WTC11 (cell line): ENCODE measurements at regions not wholly inside any gene's neighbourhood (a gene's known extent, or its start where the extent isn't known, plus 50 kb on each side); places are given as distances from the start of the nearest gene placed in this dataset.

Experiments
- CREB1 ChIP-seq: sonication (generic); formaldehyde crosslinking; IDR thresholded peaks from 2 replicates; pipeline ENCODE4 v1.8.0; 2023; ENCODE audit warnings: mild to moderate bottlenecking, missing genetic modification reagents
- CTCF ChIP-seq: fragments of 200-600 bp; IDR thresholded peaks from 2 replicates; pipeline ENCODE4 v1.8.0; 2022; ENCODE audit warnings: antibody characterized with exemption
- ETV6 ChIP-seq: sonication (generic); formaldehyde crosslinking; IDR thresholded peaks from 2 replicates; pipeline ENCODE4 v1.8.1; 2022; ENCODE audit warnings: mild to moderate bottlenecking, missing genetic modification reagents
- FOXK1 ChIP-seq: sonication (generic); formaldehyde crosslinking; IDR thresholded peaks from 2 replicates; pipeline ENCODE4 v1.8.0; 2022; ENCODE audit warnings: mild to moderate bottlenecking, moderate library complexity, missing genetic modification reagents
- NR2C2 ChIP-seq: sonication (generic); formaldehyde crosslinking; IDR thresholded peaks from 2 replicates; pipeline ENCODE4 v1.8.0; 2022; ENCODE audit warnings: mild to moderate bottlenecking, missing genetic modification reagents
- SP1 ChIP-seq: sonication (generic); formaldehyde crosslinking; conservative IDR thresholded peaks from 2 replicates; pipeline ENCODE4 v1.8.1; 2022; ENCODE audit warnings: missing genetic modification reagents
- TEAD4 ChIP-seq: sonication (generic); formaldehyde crosslinking; IDR thresholded peaks from 2 replicates; pipeline ENCODE4 v1.8.0; 2022; ENCODE audit warnings: mild to moderate bottlenecking, missing genetic modification reagents
- TF ChIP-seq, protein P1 (sequence below): sonication (generic); formaldehyde crosslinking; IDR thresholded peaks from 2 replicates; pipeline ENCODE4 v1.8.0; 2022; ENCODE audit warnings: mild to moderate bottlenecking, missing genetic modification reagents

- TF ChIP-seq CTCF (no peak), FOXK1 (no peak), NR2C2 (no peak), CREB1 (CRISPR knock-in tag) (no peak), SP1 (CRISPR knock-in tag) (no peak), TEAD4 (CRISPR knock-in tag) (no peak), ETV6 (no peak)
- TF ChIP-seq, protein P1, sequence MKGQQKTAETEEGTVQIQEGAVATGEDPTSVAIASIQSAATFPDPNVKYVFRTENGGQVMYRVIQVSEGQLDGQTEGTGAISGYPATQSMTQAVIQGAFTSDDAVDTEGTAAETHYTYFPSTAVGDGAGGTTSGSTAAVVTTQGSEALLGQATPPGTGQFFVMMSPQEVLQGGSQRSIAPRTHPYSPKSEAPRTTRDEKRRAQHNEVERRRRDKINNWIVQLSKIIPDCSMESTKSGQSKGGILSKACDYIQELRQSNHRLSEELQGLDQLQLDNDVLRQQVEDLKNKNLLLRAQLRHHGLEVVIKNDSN (CRISPR knock-in tag): no peak
Measured at GRCh38 chrX:122440832-122441231, 743.2 kb upstream of the GRIA3 start.
